OCI-LY3 (cell line): ENCODE measurements at regions not wholly inside any gene's neighbourhood (a gene's known extent, or its start where the extent isn't known, plus 50 kb on each side); places are given as distances from the start of the nearest gene placed in this dataset.

Source experiments
- H2AFZ ChIP-seq: fragments of 200-600, 300-600 bp; shearing (Covaris generic); 2 replicates; pipeline ENCODE4 v1.6.0; 2014; ENCODE audit warnings: antibody characterized with exemption, low read depth, low read length
- H3K27ac ChIP-seq: fragments of 200-600, 300-600 bp; sonication (generic); 2 replicates; pipeline ENCODE4 v1.5.1; 2014; ENCODE audit warnings: mild to moderate bottlenecking, low read length, moderate library complexity, mixed read lengths
- H3K27me3 ChIP-seq: fragments of 200-600, 300-600 bp; sonication (generic); 2 replicates; pipeline ENCODE4 v1.6.1; 2014; ENCODE audit warnings: low read depth, low read length, mixed read lengths
- H3K36me3 ChIP-seq: fragments of 200-600, 300-600 bp; sonication (generic); replicated peaks from 2 replicates; pipeline ENCODE3; 2014; ENCODE audit warnings: low read depth, low read length, mixed read lengths
- H3K4me1 ChIP-seq: fragments of 300-600, 200-600 bp; sonication (generic); 2 replicates; pipeline ENCODE4 v1.6.1; 2014; ENCODE audit warnings: low read length, mixed read lengths
- H3K4me2 ChIP-seq: fragments of 200-600, 300-600 bp; sonication (generic); 2 replicates; pipeline ENCODE4 v1.6.1; 2014; ENCODE audit warnings: low read length, mixed read lengths
- H3K4me3 ChIP-seq: fragments of 300-600, 200-600 bp; sonication (generic); 2 replicates; pipeline ENCODE4 v1.5.1; 2014; ENCODE audit warnings: antibody characterized with exemption, mild to moderate bottlenecking, low read length, moderate library complexity
- H3K79me2 ChIP-seq: fragments of 300-600, 200-600 bp; shearing (Covaris generic); 2 replicates; pipeline ENCODE4 v1.6.1; 2014; ENCODE audit warnings: mild to moderate bottlenecking, low read length, mixed read lengths
- H3K9ac ChIP-seq: fragments of 300-600, 200-600 bp; shearing (Covaris generic); 2 replicates; pipeline ENCODE4 v1.6.0; 2014; ENCODE audit warnings: mild to moderate bottlenecking, low read length, moderate library complexity
- H3K9me3 ChIP-seq: fragments of 200-600, 300-600 bp; shearing (Covaris generic); 2 replicates; pipeline ENCODE4 v1.6.1; 2014; ENCODE audit warnings: low read length, mixed read lengths; ENCODE audit not compliant: insufficient read depth
- H4K20me1 ChIP-seq: fragments of 200-600, 300-600 bp; sonication (generic); 2 replicates; pipeline ENCODE4 v1.6.1; 2016; ENCODE audit warnings: low read length, mixed read lengths; ENCODE audit not compliant: insufficient read depth
- CTCF ChIP-seq: fragments of 200-600, 300-600 bp; sonication (generic); IDR thresholded peaks from 2 replicates; pipeline ENCODE4 v1.5.1; 2014; ENCODE audit warnings: antibody characterized with exemption, low read length, low read depth
- EZH2phosphoT487 ChIP-seq: fragments of 200-600 bp; shearing (Covaris generic); IDR thresholded peaks from 2 replicates; pipeline ENCODE4 v1.6.1; 2018; ENCODE audit warnings: antibody characterized with exemption, mixed run types, low read depth

GRCh38 chr11:92717240-92717639, 252.2 kb upstream of the MTNR1B start:
- Histone ChIP-seq H3K36me3 (no peaks in the 10 kb centered on the region), H3K4me3 (no peak overlapping the region), H4K20me1 (no peaks in the 10 kb centered on the region), H3K4me1 (no peaks in the 10 kb centered on the region), H3K27ac (no peak overlapping the region), H3K9ac (no peak overlapping the region), H3K4me2 (no peak overlapping the region), H3K27me3 (no peaks in the 10 kb centered on the region), H2AFZ (no peak overlapping the region), H3K79me2 (no peaks in the 10 kb centered on the region), H3K9me3 (no peaks in the 10 kb centered on the region)
- no peak for TF ChIP-seq CTCF
- no peak for TF ChIP-seq EZH2phosphoT487

GRCh38 chr11:92720385-92720784, 249.1 kb upstream of the MTNR1B start:
- no peak for TF ChIP-seq EZH2phosphoT487
- no peak for TF ChIP-seq CTCF

DNA sequence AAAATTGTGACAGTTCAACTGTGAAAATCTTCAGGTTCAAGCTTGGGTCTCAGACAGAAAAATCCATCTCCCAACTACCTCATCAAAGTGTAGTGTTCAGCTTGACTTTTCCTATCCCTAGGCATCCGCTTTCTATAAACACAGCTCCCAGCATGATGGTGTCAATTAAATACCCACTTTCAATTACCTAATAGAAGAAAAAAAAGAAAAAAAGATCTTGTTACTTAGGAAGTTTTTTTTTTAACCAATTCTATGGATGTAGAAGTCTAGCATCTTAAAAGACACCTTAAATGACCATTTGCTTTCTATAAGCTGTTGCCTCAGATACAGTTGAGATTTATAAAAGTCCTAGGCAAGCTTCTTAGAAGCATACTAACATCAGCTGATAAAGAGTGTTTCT, 244.1 kb upstream of the MTNR1B start:
- H3K79me2 ChIP-seq, result no peaks in the 10 kb centered on the region
- no peaks in the 10 kb centered on the region for H4K20me1 ChIP-seq
- no peak overlapping the region for H2AFZ ChIP-seq
- H3K4me3 ChIP-seq, result no peak overlapping the region
- TF ChIP-seq EZH2phosphoT487 (no peak), CTCF (no peak)
- H3K9me3 ChIP-seq, result no peaks in the 10 kb centered on the region
- H3K9ac ChIP-seq, result no peak overlapping the region
- no peaks in the 10 kb centered on the region for H3K4me1 ChIP-seq
- no peak overlapping the region for H3K4me2 ChIP-seq
- no peaks in the 10 kb centered on the region for H3K36me3 ChIP-seq
- H3K27me3 ChIP-seq, result peaks cover 4% of the 10 kb centered on the region; the same call in 1 of the 2 replicates
- no peak overlapping the region for H3K27ac ChIP-seq

More at GRCh38 chr11:92720385-92720784, 249.1 kb upstream of the MTNR1B start:
- Histone ChIP-seq H3K27me3 (no peaks in the 10 kb centered on the region), H2AFZ (no peak overlapping the region), H3K27ac (no peak overlapping the region), H3K79me2 (no peaks in the 10 kb centered on the region), H3K9me3 (no peaks in the 10 kb centered on the region), H3K4me3 (no peak overlapping the region), H3K4me2 (no peak overlapping the region), H3K9ac (no peak overlapping the region), H4K20me1 (no peaks in the 10 kb centered on the region), H3K36me3 (no peaks in the 10 kb centered on the region), H3K4me1 (no peaks in the 10 kb centered on the region)

DNA sequence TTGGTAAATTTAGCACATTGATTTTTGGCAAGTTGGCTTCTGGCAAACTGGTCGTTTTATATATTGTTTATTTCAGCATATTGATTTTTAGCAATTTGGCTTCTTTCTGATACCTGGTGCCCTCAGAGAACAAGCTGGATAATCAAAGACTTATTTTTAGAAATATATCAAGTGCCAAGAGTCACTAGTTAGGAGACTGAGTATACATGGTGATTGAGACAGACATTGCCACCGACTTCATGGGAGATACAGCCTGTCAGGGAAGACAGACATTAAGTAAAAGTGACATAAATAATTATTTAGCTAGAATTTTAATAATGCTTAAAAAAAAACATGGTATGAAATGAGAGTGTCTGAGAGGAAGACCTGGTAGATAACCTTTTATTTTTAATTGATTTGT, 242.3 kb upstream of the MTNR1B start:
- Histone ChIP-seq H3K4me3 (no peak overlapping the region), H3K27me3 (peaks cover 4% of the 10 kb centered on the region; the same call in 1 of the 2 replicates), H3K27ac (no peak overlapping the region), H3K36me3 (no peaks in the 10 kb centered on the region), H3K4me2 (no peak overlapping the region), H3K4me1 (no peaks in the 10 kb centered on the region), H3K79me2 (no peaks in the 10 kb centered on the region), H2AFZ (no peak overlapping the region), H4K20me1 (no peaks in the 10 kb centered on the region), H3K9ac (no peak overlapping the region), H3K9me3 (no peaks in the 10 kb centered on the region)
- TF ChIP-seq EZH2phosphoT487 (no peak), CTCF (no peak)
